Activated naive CD4-positive, alpha-beta T cell treated with anti-CD3 and anti-CD28 coated beads, Interleukin-2, amount 50 U/mL, for 72 hours (primary cell): ENCODE measurements at regions not wholly inside any gene's neighbourhood (a gene's known extent, or its start where the extent isn't known, plus 50 kb on each side); places are given as distances from the start of the nearest gene placed in this dataset.

Experiments
- ATAC-seq, 2 donors: fragments of 150-1000 bp; cut with Tn5 transposase; 2 replicates each; pipeline ENCODE4 v1.10.0; 2021; ENCODE audit warnings: mild to moderate bottlenecking in 2 of 2, moderate library complexity in 2 of 2
- DNase-seq, 2 donors: peaks; one replicate each; pipeline ENCODE4 v3.0.0; 2021 to 2022; ENCODE audit warnings: low spot score in 2 of 2
- H3K27ac Mint-ChIP-seq, 2 donors: one replicate each; pipeline ENCODE4 v1.8.0; 2022; ENCODE audit warnings: mild to moderate bottlenecking in 2 of 2, mixed read lengths in 2 of 2
- H3K36me3 Mint-ChIP-seq, 2 donors: one replicate each; pipeline ENCODE4 v1.8.0; 2022; ENCODE audit warnings: mixed read lengths in 2 of 2
- H3K9me3 Mint-ChIP-seq, 2 donors: one replicate each; pipeline ENCODE4 v1.8.0; 2022; ENCODE audit warnings: mixed read lengths in 2 of 2

- ATAC-seq (no peak), DNase-seq (no peak)
- no peaks in the 10 kb centered on the region for H3K36me3 Mint-ChIP-seq
These were observed 50.1 kb upstream of the SPACA7 start for GRCh38 chr13:112325920-112326645.

More at GRCh38 chr13:112325920-112326645, 50.1 kb upstream of the SPACA7 start:
- no peaks in the 10 kb centered on the region for H3K9me3 Mint-ChIP-seq
- no peak overlapping the region for H3K27ac Mint-ChIP-seq
